H9 (cell line): ENCODE measurements at regions not wholly inside any gene's neighbourhood (a gene's known extent, or its start where the extent isn't known, plus 50 kb on each side); places are given as distances from the start of the nearest gene placed in this dataset.
A peak's percentile ranks its signal among the peaks of the same experiment; 100 is the strongest.

Source experiments
- DNase-seq: peaks from one replicate; pipeline ENCODE4 v3.0.0-alpha.2; 2017
- H2AFZ ChIP-seq: one replicate; pipeline ENCODE4 v1.6.1; 2013; ENCODE audit warnings: mild to moderate bottlenecking, low read length, control low read depth, moderate library complexity
- H2AK5ac ChIP-seq: 2 replicates; pipeline ENCODE4 v1.6.1; 2013; ENCODE audit warnings: low read length, control low read depth, mixed read lengths; ENCODE audit not compliant: insufficient read length
- H2BK120ac ChIP-seq: one replicate; pipeline ENCODE4 v1.6.1; 2013; ENCODE audit warnings: low read depth, mild to moderate bottlenecking, low read length, control low read depth, inconsistent platforms; ENCODE audit not compliant: poor library complexity, severe bottlenecking
- H2BK12ac ChIP-seq: 2 replicates; pipeline ENCODE4 v1.6.1; 2013; ENCODE audit warnings: low read length, control low read depth, mixed read lengths, low read depth; ENCODE audit not compliant: insufficient read length
- H2BK15ac ChIP-seq: 2 replicates; pipeline ENCODE4 v1.6.1; 2013; ENCODE audit warnings: low read depth, low read length, control low read depth
- H2BK20ac ChIP-seq: one replicate; pipeline ENCODE4 v1.6.1; 2013; ENCODE audit warnings: low read depth, mild to moderate bottlenecking, low read length, control low read depth, inconsistent platforms; ENCODE audit not compliant: poor library complexity, severe bottlenecking
- H2BK5ac ChIP-seq: 2 replicates; pipeline ENCODE4 v1.6.1; 2013; ENCODE audit warnings: low read length, control low read depth, mixed read lengths; ENCODE audit not compliant: insufficient read length
- H3K14ac ChIP-seq: 2 replicates; pipeline ENCODE4 v1.6.1; 2013; ENCODE audit warnings: low read length, control low read depth; ENCODE audit not compliant: insufficient read depth
- H3K18ac ChIP-seq: 2 replicates; pipeline ENCODE4 v1.6.1; 2013; ENCODE audit warnings: low read depth, mild to moderate bottlenecking, mixed read lengths, low read length, control low read depth; ENCODE audit not compliant: insufficient read length
- H3K23ac ChIP-seq: 2 replicates; pipeline ENCODE4 v1.6.1; 2013; ENCODE audit warnings: low read length, control low read depth, mixed read lengths, low read depth; ENCODE audit not compliant: insufficient read length
- H3K23me2 ChIP-seq: 2 replicates; pipeline ENCODE4 v1.6.1; 2013; ENCODE audit warnings: low read depth, mild to moderate bottlenecking, mixed read lengths, low read length, control low read depth; ENCODE audit not compliant: insufficient read length, poor library complexity, severe bottlenecking
- H3K27ac ChIP-seq: 2 replicates; pipeline ENCODE4 v1.5.1; 2013; ENCODE audit warnings: low read length, control low read depth, mixed read lengths, low read depth; ENCODE audit not compliant: insufficient read length
- H3K27me3 ChIP-seq: 2 replicates; pipeline ENCODE4 v1.6.1; 2013; ENCODE audit warnings: low read length, control low read depth, inconsistent platforms; ENCODE audit not compliant: insufficient read depth
- H3K4ac ChIP-seq: 2 replicates; pipeline ENCODE4 v1.6.1; 2013; ENCODE audit warnings: low read depth, mild to moderate bottlenecking, control low read depth, inconsistent platforms, low read length, moderate library complexity
- H3K4me1 ChIP-seq: 2 replicates; pipeline ENCODE4 v1.6.1; 2013; ENCODE audit warnings: low read length, control low read depth, inconsistent platforms; ENCODE audit not compliant: insufficient read depth
- H3K4me2 ChIP-seq: 2 replicates; pipeline ENCODE4 v1.6.1; 2013; ENCODE audit warnings: low read length, control low read depth, mixed read lengths; ENCODE audit not compliant: insufficient read length, insufficient read depth
- H3K56ac ChIP-seq: 2 replicates; pipeline ENCODE4 v1.6.1; 2013; ENCODE audit warnings: low read depth, mild to moderate bottlenecking, mixed read lengths, low read length, control low read depth; ENCODE audit not compliant: insufficient read length
- H3K79me1 ChIP-seq: 2 replicates; pipeline ENCODE4 v1.6.1; 2013; ENCODE audit warnings: low read depth, mild to moderate bottlenecking, moderate library complexity, low read length, control low read depth, inconsistent platforms; ENCODE audit not compliant: insufficient read depth, poor library complexity, severe bottlenecking
- H3K79me2 ChIP-seq: 2 replicates; pipeline ENCODE4 v1.6.1; 2013; ENCODE audit warnings: low read length, control low read depth, inconsistent platforms; ENCODE audit not compliant: insufficient read depth
- H3K9ac ChIP-seq: 2 replicates; pipeline ENCODE4 v1.6.1; 2013; ENCODE audit warnings: low read length, control low read depth, mixed read lengths; ENCODE audit not compliant: insufficient read length; ENCODE audit errors: extremely low read depth
- H3K9me3 ChIP-seq: one replicate; pipeline ENCODE4 v1.6.1; 2013; ENCODE audit warnings: low read depth, low read length, inconsistent platforms; ENCODE audit not compliant: control insufficient read depth
- H3T11ph ChIP-seq: one replicate; pipeline ENCODE4 v1.6.1; 2013; ENCODE audit warnings: mild to moderate bottlenecking, low read length, control low read depth, inconsistent platforms
- H4K20me1 ChIP-seq: one replicate; pipeline ENCODE4 v1.6.1; 2013; ENCODE audit not compliant: control insufficient read depth, insufficient read length, insufficient read depth
- H4K5ac ChIP-seq: 2 replicates; pipeline ENCODE4 v1.6.1; 2013; ENCODE audit warnings: low read depth, mild to moderate bottlenecking, mixed read lengths, low read length, control low read depth; ENCODE audit not compliant: insufficient read length
- H4K8ac ChIP-seq: replicated peaks from 2 replicates; pipeline ENCODE4 v1.6.1; 2013; ENCODE audit warnings: low read length, control low read depth, mixed read lengths, low read depth; ENCODE audit not compliant: insufficient read length
- H4K91ac ChIP-seq: 2 replicates; pipeline ENCODE4 v1.6.1; 2013; ENCODE audit warnings: low read depth, mild to moderate bottlenecking, moderate library complexity, mixed read lengths, low read length, control low read depth; ENCODE audit not compliant: insufficient read length
- H3K27ac Mint-ChIP-seq, 3 experiments: 2 replicates in 2 of 3; 3 replicates in 1 of 3; pipeline ENCODE4 v1.8.0; 2020 to 2021; ENCODE audit warnings: mixed read lengths in 3 of 3, mild to moderate bottlenecking in 1 of 3, moderate library complexity in 1 of 3
- H3K27me3 Mint-ChIP-seq: 2 replicates; pipeline ENCODE4 v1.8.0; 2021; ENCODE audit warnings: low read depth, mild to moderate bottlenecking, moderate library complexity, mixed read lengths
- H3K36me3 Mint-ChIP-seq, 3 experiments: 2 replicates in 2 of 3; 3 replicates in 1 of 3; pipeline ENCODE4 v1.8.0; 2020 to 2021; ENCODE audit warnings: low read depth in 3 of 3, mixed read lengths in 3 of 3; ENCODE audit not compliant: insufficient read depth in 1 of 3
- H3K4me1 Mint-ChIP-seq, 2 experiments: 2 replicates each; pipeline ENCODE4 v1.8.0; 2020; ENCODE audit warnings: mixed read lengths in 2 of 2
- H3K4me3 Mint-ChIP-seq, 2 experiments: 2 replicates in 1 of 2; 3 replicates in 1 of 2; pipeline ENCODE4 v1.8.0; 2020 to 2021; ENCODE audit warnings: mild to moderate bottlenecking in 2 of 2, mixed read lengths in 2 of 2, moderate library complexity in 1 of 2
- H3K9me3 Mint-ChIP-seq, 2 experiments: 2 replicates in 1 of 2; 3 replicates in 1 of 2; pipeline ENCODE4 v1.8.0; 2020; ENCODE audit warnings: mild to moderate bottlenecking in 2 of 2, mixed read lengths in 2 of 2, moderate library complexity in 1 of 2
- CTCF ChIP-seq: fragments of 200-600 bp; sonication (generic); conservative IDR thresholded peaks from 3 replicates; pipeline ENCODE4 v1.8.0; 2021; ENCODE audit warnings: antibody characterized with exemption, mild to moderate bottlenecking
- WGBS: extraction: QIAGEN DNeasy Blood & Tissue Kit; methylation state at CpG from one replicate; pipeline ENCODE4 v1.1.7; 2013; ENCODE audit warnings: missing lambda C conversion rate, low lambda C conversion rate, mixed read lengths; ENCODE audit not compliant: insufficient read length; ENCODE audit errors: extremely low coverage; 5-methylcytosine and 5-hydroxymethylcytosine counted together

DNA sequence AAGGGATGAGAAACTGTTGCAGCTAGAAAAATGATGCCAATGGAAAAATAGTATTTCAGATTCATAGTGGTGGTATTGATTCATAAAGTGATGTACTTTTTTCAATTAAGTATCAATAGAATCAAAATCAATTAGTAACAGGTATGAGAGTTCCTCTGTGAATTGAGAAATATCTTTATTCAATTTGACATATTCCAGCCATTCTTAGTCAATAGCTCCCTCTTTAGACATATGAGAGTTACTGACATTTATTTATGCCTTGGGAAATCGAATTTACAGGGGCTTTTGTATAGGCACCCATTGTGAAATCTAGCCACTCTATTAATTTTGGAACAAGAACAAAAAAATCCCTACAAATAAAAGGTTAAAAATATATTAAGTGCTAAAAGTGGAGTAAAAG lies 386.9 kb upstream of the CNTN3 start:
- no peaks in the 10 kb centered on the region for H4K20me1 ChIP-seq
- no CpG with 5 or more reads among the region's 1 CpG for WGBS
- Mint-ChIP-seq H3K9me3 (peaks cover 0 to 3% of the 10 kb centered on the region in 2 experiments; a peak in 2 of 5 replicates), H3K27me3 (no peaks in the 10 kb centered on the region; the same call in 1 of the 2 replicates), H3K4me1 (no peaks in the 10 kb centered on the region), H3K27ac (no peak overlapping the region), H3K4me3 (no peak overlapping the region), H3K36me3 (no peaks in the 10 kb centered on the region)
- H2BK20ac ChIP-seq, result no peak overlapping the region
- H2AK5ac ChIP-seq, result no peak overlapping the region
- H3K23ac ChIP-seq, result no peak overlapping the region
- H3K14ac ChIP-seq, result no peak overlapping the region
- DNase-seq, result no peak
- H3K18ac ChIP-seq, result no peak overlapping the region
- H3T11ph ChIP-seq, result no peak overlapping the region
- no peak overlapping the region for H3K56ac ChIP-seq
- no peaks in the 10 kb centered on the region for H3K9me3 ChIP-seq
- no peak overlapping the region for H4K91ac ChIP-seq
- H4K8ac ChIP-seq, result no peak overlapping the region
- no peak overlapping the region for H2BK12ac ChIP-seq
- no peak overlapping the region for H2BK15ac ChIP-seq
- no peak overlapping the region for H3K9ac ChIP-seq
- H3K79me1 ChIP-seq, result no peaks in the 10 kb centered on the region
- no peaks in the 10 kb centered on the region for H3K79me2 ChIP-seq
- H3K23me2 ChIP-seq, result no peaks in the 10 kb centered on the region
- no peak overlapping the region for H2BK120ac ChIP-seq
- H3K27ac ChIP-seq, result no peak overlapping the region
- peak; percentile 68 for TF ChIP-seq CTCF
- no peak overlapping the region for H2AFZ ChIP-seq
- H3K4me1 ChIP-seq, result no peaks in the 10 kb centered on the region
- H3K4me2 ChIP-seq, result no peak overlapping the region
- H3K4ac ChIP-seq, result no peak overlapping the region
- H3K27me3 ChIP-seq, result no peaks in the 10 kb centered on the region
- no peak overlapping the region for H2BK5ac ChIP-seq
- H4K5ac ChIP-seq, result no peak overlapping the region
